ENCODE measurements at regions not wholly inside any gene's neighbourhood (a gene's known extent, or its start where the extent isn't known, plus 50 kb on each side); places are given as distances from the start of the nearest gene placed in this dataset.
"Not testable (repeated sequence)": the region's sequence is repeated elsewhere in the genome, so short reads cannot be mapped to it uniquely, and the experiment has no call there.

- not testable (repeated sequence) for DNase-seq (ENCODE audit: low read depth in 2 of 2)
These were observed 85.9 kb upstream of the GRAMD1B start for GRCh38 chr11:123344188-123344587.

- DNase-seq (ENCODE audit: low read depth in 2 of 2) = no peak
These were observed 90.9 kb upstream of the GRAMD1B start for GRCh38 chr11:123338997-123339752.

GRCh38 chr11:123338266-123338800 lies 91.7 kb upstream of the GRAMD1B start:
- no peak for DNase-seq (ENCODE audit: low read depth in 2 of 2)

GRCh38 chr11:123334925-123335324 lies 95.1 kb upstream of the GRAMD1B start:
- no peak for DNase-seq (ENCODE audit: low read depth in 2 of 2)

- DNase-seq (ENCODE audit: low read depth in 2 of 2) = not testable (repeated sequence)
These were observed 97.5 kb upstream of the GRAMD1B start for GRCh38 chr11:123332577-123332976.

- DNase-seq (ENCODE audit: low read depth in 2 of 2) = no peak
These were observed 99.1 kb upstream of the GRAMD1B start for GRCh38 chr11:123330948-123331347.

GRCh38 chr11:123330471-123330870 lies 99.6 kb upstream of the GRAMD1B start:
- no peak for DNase-seq (ENCODE audit: low read depth in 2 of 2)

- DNase-seq (ENCODE audit: low read depth in 2 of 2) = no peak
These were observed 100.0 kb upstream of the GRAMD1B start for GRCh38 chr11:123330071-123330470.

- no peak for DNase-seq (ENCODE audit: low read depth in 2 of 2)
These were observed 101.7 kb upstream of the GRAMD1B start for GRCh38 chr11:123328281-123328867.

- no peak for DNase-seq (ENCODE audit: low read depth in 2 of 2)
These were observed 104.5 kb upstream of the GRAMD1B start for GRCh38 chr11:123325533-123325932.

GRCh38 chr11:123323568-123323967 lies 106.5 kb upstream of the GRAMD1B start:
- DNase-seq (ENCODE audit: low read depth in 2 of 2) = no peak

- DNase-seq (ENCODE audit: low read depth in 2 of 2) = no peak
These were observed 108.4 kb upstream of the GRAMD1B start for GRCh38 chr11:123321636-123322035.

GRCh38 chr11:123318623-123319022 lies 111.4 kb upstream of the GRAMD1B start:
- no peak for DNase-seq (ENCODE audit: low read depth in 2 of 2)

- DNase-seq (ENCODE audit: low read depth in 2 of 2) = not testable (repeated sequence)
These were observed 111.9 kb upstream of the GRAMD1B start for GRCh38 chr11:123318132-123318531.

- DNase-seq (ENCODE audit: low read depth in 2 of 2) = no peak
These were observed 114.1 kb upstream of the GRAMD1B start for GRCh38 chr11:123316003-123316402.

- no peak for DNase-seq (ENCODE audit: low read depth in 2 of 2)
These were observed 115.1 kb upstream of the GRAMD1B start for GRCh38 chr11:123314972-123315371.

- no peak for DNase-seq (ENCODE audit: low read depth in 2 of 2)
These were observed 116.8 kb upstream of the GRAMD1B start for GRCh38 chr11:123313262-123313661.

GRCh38 chr11:123308077-123308476 lies 113.0 kb upstream of the CLMP start:
- no peak for DNase-seq (ENCODE audit: low read depth in 2 of 2)

- no peak for DNase-seq (ENCODE audit: low read depth in 2 of 2)
These were observed 112.2 kb upstream of the CLMP start for GRCh38 chr11:123307276-123307675.

GRCh38 chr11:123306531-123306930 lies 111.5 kb upstream of the CLMP start:
- no peak for DNase-seq (ENCODE audit: low read depth in 2 of 2)

- DNase-seq (ENCODE audit: low read depth in 2 of 2) = no peak
These were observed 110.7 kb upstream of the CLMP start for GRCh38 chr11:123305601-123306375.

- no peak for DNase-seq (ENCODE audit: low read depth in 2 of 2)
These were observed 109.9 kb upstream of the CLMP start for GRCh38 chr11:123304828-123305466.

Data from stimulated activated CD4-positive, alpha-beta T cell treated with anti-CD3 and anti-CD28 coated beads, Interleukin-1b, Interleukin-23, amount 100 ng/mL, for 4 hours (primary cell).